ENCODE measurements at regions not wholly inside any gene's neighbourhood (a gene's known extent, or its start where the extent isn't known, plus 50 kb on each side); places are given as distances from the start of the nearest gene placed in this dataset.

- no peak for TF ChIP-seq REST (IDR thresholded peaks at IDR 0.05; ENCODE audit: insufficient replicate concordance, low read depth)
- TF ChIP-seq POLR2AphosphoS5 (IDR thresholded peaks at IDR 0.05; ENCODE audit: low read depth): no peak
- no peak for TF ChIP-seq CTCF (IDR thresholded peaks at IDR 0.05; ENCODE audit: insufficient read depth, low read length)
- TF ChIP-seq GABPA (IDR thresholded peaks at IDR 0.05; ENCODE audit: low read depth): no peak
- no peak for TF ChIP-seq SPI1 (IDR thresholded peaks at IDR 0.05; ENCODE audit: borderline replicate concordance, low read depth)
- Histone ChIP-seq H3K27ac (replicated peaks) (no peak overlapping the region), H3K4me3 (replicated peaks; ENCODE audit: insufficient read depth, low read length) (no peak overlapping the region), H3K27me3 (ENCODE audit: insufficient read depth, poor library complexity, severe bottlenecking) (no peaks in the 10 kb centered on the region)
- no peak for DNase-seq (ENCODE audit: low read depth in 1 of 2, low spot score in 1 of 2)
Measured at GRCh38 chr5:56622141-56622540, 193.2 kb upstream of the MAP3K1 start.

GRCh38 chr5:56620903-56621677, 194.3 kb upstream of the MAP3K1 start:
- Histone ChIP-seq H3K27me3 (ENCODE audit: insufficient read depth, poor library complexity, severe bottlenecking) (no peaks in the 10 kb centered on the region), H3K27ac (replicated peaks) (no peak overlapping the region), H3K4me3 (replicated peaks; ENCODE audit: insufficient read depth, low read length) (no peak overlapping the region)
- DNase-seq (ENCODE audit: low read depth in 1 of 2, low spot score in 1 of 2): no peak
- no peak for TF ChIP-seq REST (IDR thresholded peaks at IDR 0.05; ENCODE audit: insufficient replicate concordance, low read depth)
- no peak for TF ChIP-seq CTCF (IDR thresholded peaks at IDR 0.05; ENCODE audit: insufficient read depth, low read length)
- no peak for TF ChIP-seq GABPA (IDR thresholded peaks at IDR 0.05; ENCODE audit: low read depth)
- no peak for TF ChIP-seq POLR2AphosphoS5 (IDR thresholded peaks at IDR 0.05; ENCODE audit: low read depth)
- TF ChIP-seq SPI1 (IDR thresholded peaks at IDR 0.05; ENCODE audit: borderline replicate concordance, low read depth): no peak

GRCh38 chr5:56617998-56618397, 197.4 kb upstream of the MAP3K1 start:
- Histone ChIP-seq H3K4me3 (replicated peaks; ENCODE audit: insufficient read depth, low read length) (no peak overlapping the region), H3K27me3 (ENCODE audit: insufficient read depth, poor library complexity, severe bottlenecking) (no peaks in the 10 kb centered on the region), H3K27ac (replicated peaks) (no peak overlapping the region)
- TF ChIP-seq POLR2AphosphoS5 (IDR thresholded peaks at IDR 0.05; ENCODE audit: low read depth): no peak
- no peak for TF ChIP-seq REST (IDR thresholded peaks at IDR 0.05; ENCODE audit: insufficient replicate concordance, low read depth)
- no peak for TF ChIP-seq CTCF (IDR thresholded peaks at IDR 0.05; ENCODE audit: insufficient read depth, low read length)
- TF ChIP-seq GABPA (IDR thresholded peaks at IDR 0.05; ENCODE audit: low read depth): no peak
- no peak for TF ChIP-seq SPI1 (IDR thresholded peaks at IDR 0.05; ENCODE audit: borderline replicate concordance, low read depth)
- no peak for DNase-seq (ENCODE audit: low read depth in 1 of 2, low spot score in 1 of 2)

Measured in HL-60 (cell line).